Peyer's patch (tissue), 4 donors: ENCODE measurements at regions not wholly inside any gene's neighbourhood (a gene's known extent, or its start where the extent isn't known, plus 50 kb on each side); places are given as distances from the start of the nearest gene placed in this dataset.

Experiments used
- POLR2A ChIP-seq, 2 donors: fragments of 450-650 bp; IDR thresholded peaks; one replicate each; pipeline ENCODE4 v1.5.1; 2017; ENCODE audit warnings: antibody characterized with exemption in 2 of 2, mild to moderate bottlenecking in 2 of 2, moderate library complexity in 2 of 2
- TF ChIP-seq, protein P1 (sequence below), 6 experiments: fragments of 450-650 bp in 4 of 6; fragments of 200-600 bp in 2 of 6; sonication (generic) in 1 of 6; IDR thresholded peaks; one replicate each; pipeline ENCODE4 v1.5.1; 2017 to 2019; ENCODE audit warnings: antibody characterized with exemption in 6 of 6, mild to moderate bottlenecking in 3 of 6, moderate library complexity in 1 of 6

DNA sequence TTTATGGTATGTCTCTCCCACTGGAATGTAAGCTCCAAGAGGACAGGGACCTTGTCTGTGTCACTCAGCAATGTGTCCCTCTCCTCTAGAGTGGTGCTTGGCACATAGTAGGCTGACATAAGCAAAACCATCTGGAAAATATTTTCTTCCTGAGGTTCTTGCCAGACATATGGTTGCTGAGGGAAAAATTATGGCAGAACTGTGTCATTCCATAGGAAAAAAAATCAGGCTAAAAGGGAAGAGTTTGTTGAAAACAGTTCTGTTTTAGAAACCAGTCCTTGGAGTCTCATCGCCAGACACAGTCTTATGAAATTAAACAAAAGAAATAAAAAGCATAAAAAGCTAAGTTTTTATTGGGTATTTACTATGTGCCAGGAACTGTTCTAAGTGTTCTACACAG, 60.9 kb downstream of the RTL9 start:
- no peak for TF ChIP-seq POLR2A (IDR thresholded peaks at IDR 0.05)
- TF ChIP-seq, protein P1, sequence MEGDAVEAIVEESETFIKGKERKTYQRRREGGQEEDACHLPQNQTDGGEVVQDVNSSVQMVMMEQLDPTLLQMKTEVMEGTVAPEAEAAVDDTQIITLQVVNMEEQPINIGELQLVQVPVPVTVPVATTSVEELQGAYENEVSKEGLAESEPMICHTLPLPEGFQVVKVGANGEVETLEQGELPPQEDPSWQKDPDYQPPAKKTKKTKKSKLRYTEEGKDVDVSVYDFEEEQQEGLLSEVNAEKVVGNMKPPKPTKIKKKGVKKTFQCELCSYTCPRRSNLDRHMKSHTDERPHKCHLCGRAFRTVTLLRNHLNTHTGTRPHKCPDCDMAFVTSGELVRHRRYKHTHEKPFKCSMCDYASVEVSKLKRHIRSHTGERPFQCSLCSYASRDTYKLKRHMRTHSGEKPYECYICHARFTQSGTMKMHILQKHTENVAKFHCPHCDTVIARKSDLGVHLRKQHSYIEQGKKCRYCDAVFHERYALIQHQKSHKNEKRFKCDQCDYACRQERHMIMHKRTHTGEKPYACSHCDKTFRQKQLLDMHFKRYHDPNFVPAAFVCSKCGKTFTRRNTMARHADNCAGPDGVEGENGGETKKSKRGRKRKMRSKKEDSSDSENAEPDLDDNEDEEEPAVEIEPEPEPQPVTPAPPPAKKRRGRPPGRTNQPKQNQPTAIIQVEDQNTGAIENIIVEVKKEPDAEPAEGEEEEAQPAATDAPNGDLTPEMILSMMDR (IDR thresholded peaks at IDR 0.05) = no peak
